ENCODE measurements at regions not wholly inside any gene's neighbourhood (a gene's known extent, or its start where the extent isn't known, plus 50 kb on each side); places are given as distances from the start of the nearest gene placed in this dataset.

DNA sequence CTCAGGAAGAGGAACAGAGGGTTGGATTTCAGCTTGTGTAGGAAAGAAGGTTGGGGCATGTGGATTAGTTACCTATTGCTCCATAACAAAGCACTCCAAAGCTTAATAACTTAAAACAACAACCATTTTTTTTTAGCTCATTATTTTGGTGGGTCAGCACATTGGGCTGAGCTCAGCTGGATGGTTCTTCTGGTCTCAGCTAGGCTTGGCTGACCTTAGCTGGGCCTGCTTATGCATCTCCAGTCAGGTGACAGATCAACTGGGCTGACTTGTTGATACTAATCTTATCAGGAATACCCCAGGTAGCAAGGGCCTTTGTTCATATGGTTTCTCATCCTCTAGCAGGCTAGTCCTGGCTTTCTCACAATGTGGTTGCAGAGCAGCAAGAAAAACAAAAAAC, 106.4 kb downstream of the C11orf91 start:
- H3K4me1 ChIP-seq (ENCODE audit: control insufficient read depth in 1 of 2, insufficient read depth in 2 of 2, low read length in 2 of 2) = no peaks in the 10 kb centered on the region
- no peaks in the 10 kb centered on the region for H3K9me3 ChIP-seq (replicated peaks in 1 of 2; ENCODE audit: control insufficient read depth in 1 of 2, insufficient read depth in 1 of 2, low read length in 2 of 2)
- no peak overlapping the region for H3K9ac ChIP-seq (ENCODE audit: insufficient read depth, low read length, poor library complexity, severe bottlenecking)
- no peak overlapping the region for H3K4me3 Mint-ChIP-seq
- no peaks in the 10 kb centered on the region for H3K4me1 Mint-ChIP-seq
- H3K27ac Mint-ChIP-seq = no peak overlapping the region
- H3K4me2 ChIP-seq (replicated peaks; ENCODE audit: extremely low read depth, low read length, poor library complexity, severe bottlenecking) = no peak overlapping the region
- no peak overlapping the region for H3K27ac ChIP-seq (ENCODE audit: low read depth in 1 of 2, low read length in 2 of 2)
- H3K27me3 Mint-ChIP-seq (ENCODE audit: low read depth in 3 of 3) = peaks cover 0 to 12% (median 9%) of the 10 kb centered on the region in 3 donors
- DNase-seq = no peak
- TF ChIP-seq, protein P1, sequence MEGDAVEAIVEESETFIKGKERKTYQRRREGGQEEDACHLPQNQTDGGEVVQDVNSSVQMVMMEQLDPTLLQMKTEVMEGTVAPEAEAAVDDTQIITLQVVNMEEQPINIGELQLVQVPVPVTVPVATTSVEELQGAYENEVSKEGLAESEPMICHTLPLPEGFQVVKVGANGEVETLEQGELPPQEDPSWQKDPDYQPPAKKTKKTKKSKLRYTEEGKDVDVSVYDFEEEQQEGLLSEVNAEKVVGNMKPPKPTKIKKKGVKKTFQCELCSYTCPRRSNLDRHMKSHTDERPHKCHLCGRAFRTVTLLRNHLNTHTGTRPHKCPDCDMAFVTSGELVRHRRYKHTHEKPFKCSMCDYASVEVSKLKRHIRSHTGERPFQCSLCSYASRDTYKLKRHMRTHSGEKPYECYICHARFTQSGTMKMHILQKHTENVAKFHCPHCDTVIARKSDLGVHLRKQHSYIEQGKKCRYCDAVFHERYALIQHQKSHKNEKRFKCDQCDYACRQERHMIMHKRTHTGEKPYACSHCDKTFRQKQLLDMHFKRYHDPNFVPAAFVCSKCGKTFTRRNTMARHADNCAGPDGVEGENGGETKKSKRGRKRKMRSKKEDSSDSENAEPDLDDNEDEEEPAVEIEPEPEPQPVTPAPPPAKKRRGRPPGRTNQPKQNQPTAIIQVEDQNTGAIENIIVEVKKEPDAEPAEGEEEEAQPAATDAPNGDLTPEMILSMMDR (IDR thresholded peaks at IDR 0.05) = no peak
- H3K36me3 ChIP-seq (replicated peaks in 1 of 2; ENCODE audit: control insufficient read depth in 1 of 2, insufficient read depth in 2 of 2, low read length in 2 of 2) = no peaks in the 10 kb centered on the region
- H3K27me3 ChIP-seq (ENCODE audit: control insufficient read depth in 2 of 2, insufficient read depth in 2 of 2, low read length in 2 of 2) = no peaks in the 10 kb centered on the region
- H4K20me1 ChIP-seq (ENCODE audit: insufficient read depth, low read length) = no peaks in the 10 kb centered on the region
- H2AFZ ChIP-seq (ENCODE audit: insufficient read depth, low read depth, low read length, poor library complexity, severe bottlenecking) = no peak overlapping the region
- no peaks in the 10 kb centered on the region for H3K36me3 Mint-ChIP-seq
- H3K4me3 ChIP-seq (replicated peaks in 1 of 3; ENCODE audit: low read depth in 2 of 3, low read length in 3 of 3) = no peak overlapping the region
- intact Hi-C loops (cut with micrococcal nuclease) = no loop called here
- no peaks in the 10 kb centered on the region for H3K79me2 ChIP-seq (ENCODE audit: insufficient read depth, low read length)
- H3K9me3 Mint-ChIP-seq = peaks cover 0 to 2% (median 0%) of the 10 kb centered on the region in 7 donors

DNA sequence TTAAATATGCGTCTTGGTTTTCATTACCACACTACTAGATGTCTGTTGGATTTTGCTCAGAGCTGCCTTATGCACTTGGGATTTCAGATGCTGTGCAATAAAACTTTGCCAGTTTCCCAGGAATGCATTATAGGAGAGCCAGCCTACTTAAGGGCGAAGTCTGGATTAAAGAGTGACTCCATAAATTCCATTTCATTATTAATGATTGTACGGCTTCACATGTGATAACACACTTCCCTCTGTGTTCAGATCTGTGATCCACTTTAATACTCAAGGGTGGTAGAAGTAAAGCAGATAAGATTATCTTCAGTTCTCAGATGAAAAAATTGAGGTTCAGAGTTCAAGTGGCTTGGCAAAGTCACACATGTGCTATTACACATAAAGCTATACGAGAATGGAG, 110.2 kb downstream of the C11orf91 start:
- no peaks in the 10 kb centered on the region for H3K27me3 ChIP-seq (ENCODE audit: control insufficient read depth in 2 of 2, insufficient read depth in 2 of 2, low read length in 2 of 2)
- H3K36me3 ChIP-seq (replicated peaks in 1 of 2; ENCODE audit: control insufficient read depth in 1 of 2, insufficient read depth in 2 of 2, low read length in 2 of 2) = no peaks in the 10 kb centered on the region
- H3K4me3 ChIP-seq (replicated peaks in 1 of 3; ENCODE audit: low read depth in 2 of 3, low read length in 3 of 3) = no peak overlapping the region
- no peak for DNase-seq
- no peak overlapping the region for H3K27ac ChIP-seq (ENCODE audit: low read depth in 1 of 2, low read length in 2 of 2)
- intact Hi-C loops (cut with micrococcal nuclease) = no loop called here
- H3K4me3 Mint-ChIP-seq = no peak overlapping the region
- H3K4me2 ChIP-seq (replicated peaks; ENCODE audit: extremely low read depth, low read length, poor library complexity, severe bottlenecking) = no peak overlapping the region
- TF ChIP-seq, protein P1 (IDR thresholded peaks at IDR 0.05) = no peak
- H3K9me3 Mint-ChIP-seq = peaks cover 0 to 5% (median 0%) of the 10 kb centered on the region in 7 donors
- no peaks in the 10 kb centered on the region for H3K9me3 ChIP-seq (replicated peaks in 1 of 2; ENCODE audit: control insufficient read depth in 1 of 2, insufficient read depth in 1 of 2, low read length in 2 of 2)
- H3K9ac ChIP-seq (ENCODE audit: insufficient read depth, low read length, poor library complexity, severe bottlenecking) = no peak overlapping the region
- H3K4me1 ChIP-seq (ENCODE audit: control insufficient read depth in 1 of 2, insufficient read depth in 2 of 2, low read length in 2 of 2) = no peaks in the 10 kb centered on the region
- H3K36me3 Mint-ChIP-seq = no peaks in the 10 kb centered on the region
- H3K4me1 Mint-ChIP-seq = no peaks in the 10 kb centered on the region
- H3K27me3 Mint-ChIP-seq (ENCODE audit: low read depth in 3 of 3) = peaks cover 1 to 3% (median 2%) of the 10 kb centered on the region in 3 donors
- no peaks in the 10 kb centered on the region for H4K20me1 ChIP-seq (ENCODE audit: insufficient read depth, low read length)
- no peaks in the 10 kb centered on the region for H3K79me2 ChIP-seq (ENCODE audit: insufficient read depth, low read length)
- no peak overlapping the region for H3K27ac Mint-ChIP-seq
- no CpG with 5 or more reads among the region's 4 CpGs for WGBS (ENCODE audit: insufficient coverage)
- no peak overlapping the region for H2AFZ ChIP-seq (ENCODE audit: insufficient read depth, low read depth, low read length, poor library complexity, severe bottlenecking)
